GM21526 (cell line): ENCODE measurements at regions not wholly inside any gene's neighbourhood (a gene's known extent, or its start where the extent isn't known, plus 50 kb on each side); places are given as distances from the start of the nearest gene placed in this dataset.

Experiments
- ATAC-seq: cut with Tn5 transposase; IDR thresholded peaks from one replicate; pipeline ENCODE4 v1.9.1; 2021; ENCODE audit warnings: moderate library complexity; ENCODE audit not compliant: unreplicated experiment, low FRiP score

GRCh38 chr10:29858702-29859267 lies 200.6 kb downstream of the JCAD start:
- ATAC-seq = no peak

GRCh38 chr10:29857843-29858701 lies 201.3 kb downstream of the JCAD start:
- ATAC-seq = no peak

DNA sequence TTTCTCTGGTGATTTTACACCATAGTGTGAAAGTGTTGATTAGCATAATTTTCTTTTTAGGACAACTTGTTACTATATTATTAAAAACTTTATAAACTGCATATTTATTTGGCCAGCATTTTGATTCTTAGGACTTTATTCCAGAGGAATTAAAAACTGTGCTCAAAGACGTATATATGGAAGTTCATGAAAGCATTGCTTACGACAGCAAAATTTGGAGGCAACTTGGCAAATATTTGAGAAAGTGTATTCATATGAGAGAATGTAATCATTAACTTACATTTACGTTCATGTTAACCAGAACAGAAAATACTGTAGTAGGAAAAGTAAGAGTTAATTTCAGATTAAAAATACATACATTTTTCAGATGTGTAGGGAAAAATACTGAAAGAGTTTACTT lies 203.1 kb downstream of the JCAD start:
- ATAC-seq = no peak

DNA sequence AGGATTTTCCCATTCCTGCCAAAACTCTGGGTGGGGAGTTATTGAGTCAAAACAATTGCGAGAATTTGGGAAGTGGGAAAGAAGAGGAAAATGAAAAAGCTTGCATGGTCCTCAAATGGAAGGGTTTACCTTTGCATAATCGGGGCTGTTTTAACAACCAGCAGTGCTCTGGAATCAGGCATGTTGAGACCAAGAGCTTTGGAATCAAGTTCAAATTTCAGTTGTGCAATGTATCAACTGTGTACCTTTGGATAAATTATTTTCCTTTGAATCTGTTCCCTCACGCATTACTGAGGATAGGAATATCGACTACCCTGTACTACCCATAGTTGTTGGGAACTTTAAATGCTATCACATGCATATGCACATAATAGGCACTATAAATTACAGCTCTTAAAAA lies 205.5 kb downstream of the JCAD start:
- ATAC-seq = no peak

DNA sequence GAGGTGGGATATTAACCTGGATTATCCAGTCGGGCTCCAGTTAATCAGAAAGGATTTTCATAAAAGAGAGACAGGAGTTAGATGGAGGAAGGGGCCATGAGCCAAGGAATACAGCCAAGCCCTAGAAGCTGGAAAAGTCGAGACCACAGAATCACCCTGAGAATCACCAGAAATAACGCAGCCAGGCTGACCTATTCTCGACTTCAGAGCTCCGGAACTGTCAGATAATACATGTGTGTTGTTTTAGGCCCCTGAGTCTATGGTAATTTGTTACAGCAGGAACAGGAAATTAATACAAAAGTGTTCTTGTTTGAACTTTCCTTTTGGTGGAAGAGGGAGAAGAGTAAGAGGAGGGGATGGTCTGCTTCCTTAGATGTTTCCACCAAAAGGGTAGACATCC lies 208.1 kb downstream of the JCAD start:
- ATAC-seq = no peak

GRCh38 chr10:29850371-29850770 lies 209.0 kb downstream of the JCAD start:
- no peak for ATAC-seq

DNA sequence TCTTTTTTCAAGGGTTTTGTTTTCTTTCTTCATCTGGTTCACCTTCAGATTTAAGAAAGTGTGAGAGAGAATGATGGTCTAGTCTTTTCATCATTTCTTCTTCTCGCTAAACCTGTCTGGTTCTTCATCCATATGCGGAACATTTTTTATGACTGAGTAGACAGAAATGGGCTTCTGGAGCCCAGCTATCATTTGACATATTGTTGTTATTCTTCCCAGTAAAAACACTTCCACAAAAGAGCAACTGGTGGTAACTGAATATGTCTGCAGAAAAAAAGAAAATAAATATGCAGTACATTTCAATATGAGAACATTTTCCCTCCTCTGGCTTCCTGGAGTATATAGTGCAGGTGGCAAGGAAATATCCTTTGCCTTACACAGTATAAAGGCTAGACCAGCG lies 209.5 kb downstream of the JCAD start:
- no peak for ATAC-seq

- no peak for ATAC-seq
These were observed 210.1 kb downstream of the JCAD start for GRCh38 chr10:29849126-29849833.

- no peak for ATAC-seq
These were observed 212.1 kb upstream of the SVIL start for GRCh38 chr10:29846881-29847280.

- ATAC-seq = no peak
These were observed 210.4 kb upstream of the SVIL start for GRCh38 chr10:29845166-29845565.

- ATAC-seq = no peak
These were observed 208.4 kb upstream of the SVIL start for GRCh38 chr10:29843143-29843542.

- ATAC-seq = no peak
These were observed 207.2 kb upstream of the SVIL start for GRCh38 chr10:29841724-29842649.

GRCh38 chr10:29840516-29841276 lies 205.9 kb upstream of the SVIL start:
- ATAC-seq = no peak

- ATAC-seq = no peak
These were observed 205.2 kb upstream of the SVIL start for GRCh38 chr10:29839826-29840515.

DNA sequence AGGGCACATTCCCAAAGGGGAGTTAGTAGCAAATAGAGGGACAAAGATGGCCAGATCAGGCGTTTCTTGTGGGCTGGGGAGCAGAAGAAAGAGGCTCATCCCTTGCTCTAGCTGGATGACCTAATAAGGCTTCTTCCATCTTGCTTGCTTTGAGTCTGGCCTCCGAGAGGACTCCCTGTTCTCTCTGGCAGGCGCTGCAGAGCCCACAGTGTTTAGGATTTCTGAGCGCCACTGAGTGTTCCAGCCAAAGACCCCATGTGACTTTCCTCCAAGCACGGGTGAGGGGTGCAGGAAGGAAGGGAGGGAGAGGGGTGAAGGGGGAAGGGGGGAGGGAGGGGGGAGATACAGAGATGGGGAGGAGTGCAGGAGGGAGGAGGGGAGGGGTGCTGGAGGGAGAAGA lies 203.8 kb upstream of the SVIL start:
- no peak for ATAC-seq

DNA sequence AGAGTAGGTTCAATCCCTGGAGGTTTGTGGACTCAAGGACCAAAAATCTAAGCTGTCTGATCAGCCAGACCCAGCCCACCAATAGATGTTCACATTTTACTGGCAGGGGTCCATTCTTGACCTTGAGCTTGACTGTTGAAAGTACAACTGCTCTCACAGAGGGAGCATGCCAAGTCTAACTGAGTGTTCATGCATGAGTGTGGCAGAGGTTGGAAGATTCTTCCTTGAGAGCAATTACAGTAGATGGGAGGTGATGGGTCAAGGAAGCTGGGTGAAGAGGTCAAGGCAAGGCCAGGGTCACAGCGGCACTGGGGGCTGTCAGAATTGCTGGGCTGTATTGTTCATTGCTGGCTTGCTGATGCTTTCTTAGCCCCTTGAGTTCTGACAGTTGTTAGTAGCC lies 202.8 kb upstream of the SVIL start:
- ATAC-seq = no peak

- ATAC-seq = no peak
These were observed 201.6 kb upstream of the SVIL start for GRCh38 chr10:29836396-29836795.

GRCh38 chr10:29835055-29835454 lies 200.3 kb upstream of the SVIL start:
- no peak for ATAC-seq
